Left lobe of liver (tissue), 2 donors: ENCODE measurements at regions not wholly inside any gene's neighbourhood (a gene's known extent, or its start where the extent isn't known, plus 50 kb on each side); places are given as distances from the start of the nearest gene placed in this dataset.
"Not testable (repeated sequence)": the region's sequence is repeated elsewhere in the genome, so short reads cannot be mapped to it uniquely, and the experiment has no call there.

Source experiments
- ATAC-seq: fragments of 200-7000 bp; cut with Tn5 transposase; one replicate; pipeline ENCODE4 v1.9.1; 2020; ENCODE audit warnings: mild to moderate bottlenecking, moderate library complexity
- DNase-seq: peaks from one replicate; pipeline ENCODE4 v3.0.0-alpha.2; 2020; ENCODE audit warnings: low spot score
- donor health status: DM: no; HTN: no; CAD: no; lungs with moderate emphysema.
- donor health status: DM: no; HTN: yes; CAD: no.

DNA sequence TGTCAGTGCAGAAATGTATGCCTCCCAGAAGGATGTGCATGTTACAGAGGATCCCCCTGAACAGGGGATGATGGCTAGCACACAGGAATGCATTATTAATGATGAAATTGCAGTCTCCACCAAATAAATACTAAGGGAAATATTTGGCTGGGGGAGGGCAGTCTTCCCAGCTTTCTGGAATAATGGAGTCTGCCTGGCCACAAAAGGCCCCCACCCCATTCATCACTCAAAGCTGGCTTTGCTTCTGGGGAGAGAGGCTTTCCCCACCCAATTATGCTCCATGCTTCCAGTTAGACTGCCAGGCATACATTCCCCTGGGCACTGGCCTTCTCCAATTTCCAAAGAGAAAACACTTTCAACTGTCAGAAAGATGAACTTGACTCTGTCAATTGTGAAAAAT lies 302.7 kb downstream of the SIPA1L2 start:
- DNase-seq (no peak), ATAC-seq (no peak)

DNA sequence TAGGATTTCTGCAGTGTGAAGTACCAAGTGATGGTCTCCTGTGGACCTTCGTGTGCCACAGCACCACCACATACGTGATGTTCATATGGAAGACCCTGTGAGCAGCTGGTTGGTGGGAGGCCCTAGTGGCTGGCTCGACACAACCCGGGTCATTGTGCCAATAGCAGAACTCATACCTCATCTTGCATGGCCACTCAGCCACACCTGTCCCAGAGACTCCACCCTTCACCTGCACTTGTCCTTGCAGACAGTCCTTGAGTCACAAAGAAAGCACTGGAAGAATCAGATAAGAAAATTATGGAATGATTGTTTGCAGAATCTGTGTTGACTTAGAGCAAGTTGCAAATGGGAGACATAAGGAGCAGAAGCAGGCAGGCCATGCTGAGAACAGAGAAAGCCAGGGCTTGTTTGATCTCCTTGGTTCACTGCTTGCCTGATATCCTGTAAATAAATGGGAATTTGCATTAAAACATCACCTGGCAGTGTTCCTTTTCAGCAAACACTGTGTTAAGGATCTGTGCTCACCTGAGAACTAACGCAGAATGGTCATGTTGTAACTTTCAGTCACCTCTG lies 307.7 kb downstream of the SIPA1L2 start:
- DNase-seq (no peak), ATAC-seq (no peak)

DNA sequence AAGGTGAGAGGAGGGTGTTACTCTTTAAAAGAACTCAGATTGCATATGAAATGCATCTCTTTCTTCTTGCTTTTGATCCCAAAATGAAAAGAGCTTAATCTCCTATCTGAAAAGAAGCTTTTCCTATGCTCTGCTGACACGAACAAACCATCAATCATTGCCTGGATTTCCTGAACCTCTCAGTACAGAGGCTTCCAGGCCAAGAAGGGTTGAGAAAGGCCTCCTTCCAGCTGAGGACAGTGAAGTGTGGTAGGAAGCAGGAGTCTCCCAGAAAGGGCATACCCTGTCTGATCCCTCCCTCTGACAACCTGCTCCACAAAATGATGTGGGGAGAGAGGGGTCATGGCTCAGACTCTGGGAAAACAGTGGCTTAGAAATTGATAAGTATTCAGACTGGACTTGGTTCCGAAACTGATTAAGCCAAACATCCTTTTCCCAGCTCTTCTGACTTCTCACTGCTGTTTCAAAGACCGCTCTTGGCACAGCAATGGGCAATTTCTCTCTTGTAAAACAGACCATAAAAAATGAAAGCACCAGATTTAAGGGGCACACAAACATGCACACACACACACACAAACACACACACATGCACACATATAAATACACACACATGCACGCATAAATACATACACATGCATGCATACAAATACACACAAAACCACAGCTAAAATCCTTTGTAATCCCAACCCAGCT lies 310.3 kb downstream of the SIPA1L2 start:
- DNase-seq = no peak
- ATAC-seq = no peak

DNA sequence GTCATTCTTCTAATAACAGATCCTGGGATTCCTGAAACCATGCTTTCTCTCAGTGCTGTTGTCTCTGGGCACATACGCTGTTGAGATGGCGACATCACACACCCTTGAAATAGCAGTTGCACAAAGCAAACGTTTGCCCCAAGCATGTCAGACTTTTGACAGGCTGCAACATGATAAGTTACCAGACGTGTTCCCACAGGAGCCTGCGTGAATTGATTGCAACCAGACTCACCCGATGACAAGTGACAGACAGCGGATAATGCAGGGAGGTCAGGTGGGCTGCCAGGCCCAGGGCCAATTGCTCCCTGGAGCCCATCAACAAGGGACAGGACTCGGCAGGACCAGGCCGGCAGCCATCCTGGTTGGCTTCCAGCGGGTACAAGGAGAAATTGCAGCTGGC lies 310.9 kb downstream of the SIPA1L2 start:
- no peak for DNase-seq
- no peak for ATAC-seq

GRCh38 chr1:232318143-232318542 lies 311.8 kb downstream of the SIPA1L2 start:
- DNase-seq (no peak), ATAC-seq (no peak)

GRCh38 chr1:232317350-232317749 lies 312.6 kb downstream of the SIPA1L2 start:
- ATAC-seq (no peak), DNase-seq (no peak)

DNA sequence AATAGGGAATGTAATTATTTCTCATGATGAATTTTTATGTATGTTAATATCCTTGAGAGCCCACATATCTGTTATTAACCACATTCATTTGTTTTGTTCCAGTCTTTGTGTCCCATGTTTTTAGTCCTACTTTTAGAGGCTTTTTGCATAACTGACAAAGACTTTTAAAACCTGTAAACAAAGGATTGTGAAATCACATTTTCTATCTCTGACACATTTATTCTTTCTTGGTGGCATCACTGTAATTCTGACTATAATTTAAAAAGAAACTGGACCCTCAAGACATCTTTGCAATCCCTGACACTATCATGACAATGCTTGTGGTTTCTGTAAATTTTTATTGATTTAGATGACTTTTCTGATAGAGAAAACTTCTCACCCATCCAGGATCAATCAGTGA lies 313.1 kb downstream of the SIPA1L2 start:
- ATAC-seq (no peak), DNase-seq (no peak)

DNA sequence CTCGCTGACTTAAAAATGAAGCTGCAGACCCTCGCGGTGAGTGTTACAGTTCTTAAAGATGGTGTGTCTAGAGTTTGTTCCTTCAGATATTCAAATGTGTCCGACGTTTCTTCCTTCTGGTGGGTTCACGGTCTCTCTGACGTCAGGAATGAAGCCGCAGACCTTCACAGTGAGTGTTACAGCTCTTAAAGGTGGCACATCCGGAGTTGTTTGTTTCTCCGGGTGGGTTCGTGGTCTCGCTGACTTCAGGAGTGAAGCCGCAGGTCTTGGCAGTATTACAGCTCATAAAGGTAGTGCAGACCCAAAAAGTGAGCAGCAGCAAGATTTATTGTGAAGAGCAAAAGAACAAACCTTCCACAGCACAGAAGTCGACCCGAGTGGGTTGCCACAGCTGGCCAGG lies 316.1 kb downstream of the SIPA1L2 start:
- DNase-seq, ATAC-seq: not testable (repeated sequence)

DNA sequence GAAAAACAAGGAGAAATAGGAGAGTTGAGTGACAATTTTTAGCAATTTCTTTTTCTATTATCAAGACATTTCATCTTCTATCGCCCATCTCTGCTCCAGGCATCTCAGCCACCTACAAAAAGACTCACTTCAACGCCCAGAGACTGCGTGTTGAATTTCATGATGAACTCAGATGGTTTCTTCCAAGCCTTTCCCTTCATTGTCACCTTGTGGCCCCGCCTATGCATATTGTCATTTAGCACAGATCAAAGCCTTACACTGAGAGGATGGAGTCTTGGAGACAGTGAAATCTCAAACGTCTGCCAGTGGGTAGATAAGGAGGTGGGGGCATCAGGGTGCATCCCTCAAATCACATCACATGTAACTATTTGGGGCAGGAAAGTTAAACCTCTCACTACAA lies 319.4 kb downstream of the SIPA1L2 start:
- no peak for DNase-seq
- ATAC-seq = no peak

- ATAC-seq (no peak), DNase-seq (no peak)
Measured at GRCh38 chr1:232308616-232309015, 321.3 kb downstream of the SIPA1L2 start.

- DNase-seq (no peak), ATAC-seq (no peak)
Measured at GRCh38 chr1:232307296-232308017, 322.5 kb downstream of the SIPA1L2 start.

DNA sequence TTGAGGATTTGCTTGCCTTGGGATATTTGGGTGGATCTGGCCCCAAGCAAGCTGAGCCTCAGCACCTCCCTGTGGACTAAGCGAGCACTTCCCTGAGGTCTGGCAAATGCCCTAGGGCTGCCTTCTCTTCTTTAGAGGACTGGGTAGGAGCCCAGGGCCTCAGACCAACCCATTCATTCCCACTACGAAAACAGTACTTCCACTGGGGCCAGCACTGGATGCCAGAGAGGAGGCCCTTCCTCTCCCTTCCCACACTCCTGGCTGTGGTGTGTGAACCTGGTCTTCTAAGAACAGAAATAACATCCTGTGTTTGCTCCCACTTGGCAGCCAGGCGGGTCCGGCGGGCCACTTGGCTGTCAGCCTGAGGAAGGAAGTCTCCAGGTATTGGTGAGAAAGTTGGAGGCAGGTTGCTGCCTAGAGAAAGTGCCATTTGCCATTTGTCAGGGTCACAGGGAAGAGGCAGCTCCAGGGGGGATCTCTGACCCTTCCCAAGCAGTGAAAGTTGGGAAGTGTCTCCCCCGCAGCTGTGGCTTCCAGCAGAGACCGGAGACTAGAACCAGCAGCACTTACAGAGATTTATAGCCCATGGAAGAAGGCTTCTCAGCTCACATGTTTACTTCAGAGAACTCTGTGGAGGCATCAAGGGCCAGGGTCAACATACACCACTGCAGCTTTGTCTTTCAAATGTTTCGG lies 323.5 kb downstream of the SIPA1L2 start:
- ATAC-seq (no peak), DNase-seq (no peak)

DNA sequence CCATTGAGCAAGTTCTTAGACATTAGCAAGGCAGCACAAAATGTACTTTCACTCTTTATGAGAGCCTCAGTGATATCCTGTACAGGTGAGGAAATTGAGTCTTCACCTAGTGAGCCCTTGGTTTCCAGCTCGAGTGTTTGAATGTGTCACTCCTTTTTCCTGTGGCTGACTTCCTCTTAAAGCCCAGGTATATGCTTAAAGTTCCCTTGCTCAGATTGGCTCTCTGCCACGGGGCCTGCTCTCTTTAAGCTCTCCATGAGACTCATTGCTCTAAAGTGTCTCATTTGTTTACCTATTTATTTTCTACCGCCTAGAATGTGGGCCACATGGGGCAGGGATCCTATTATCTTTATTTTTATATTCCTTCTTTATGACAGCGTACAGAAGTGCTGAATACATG lies 324.9 kb downstream of the SIPA1L2 start:
- no peak for ATAC-seq
- no peak for DNase-seq

GRCh38 chr1:232303222-232303620 lies 326.7 kb downstream of the SIPA1L2 start:
- DNase-seq (no peak), ATAC-seq (no peak)

DNA sequence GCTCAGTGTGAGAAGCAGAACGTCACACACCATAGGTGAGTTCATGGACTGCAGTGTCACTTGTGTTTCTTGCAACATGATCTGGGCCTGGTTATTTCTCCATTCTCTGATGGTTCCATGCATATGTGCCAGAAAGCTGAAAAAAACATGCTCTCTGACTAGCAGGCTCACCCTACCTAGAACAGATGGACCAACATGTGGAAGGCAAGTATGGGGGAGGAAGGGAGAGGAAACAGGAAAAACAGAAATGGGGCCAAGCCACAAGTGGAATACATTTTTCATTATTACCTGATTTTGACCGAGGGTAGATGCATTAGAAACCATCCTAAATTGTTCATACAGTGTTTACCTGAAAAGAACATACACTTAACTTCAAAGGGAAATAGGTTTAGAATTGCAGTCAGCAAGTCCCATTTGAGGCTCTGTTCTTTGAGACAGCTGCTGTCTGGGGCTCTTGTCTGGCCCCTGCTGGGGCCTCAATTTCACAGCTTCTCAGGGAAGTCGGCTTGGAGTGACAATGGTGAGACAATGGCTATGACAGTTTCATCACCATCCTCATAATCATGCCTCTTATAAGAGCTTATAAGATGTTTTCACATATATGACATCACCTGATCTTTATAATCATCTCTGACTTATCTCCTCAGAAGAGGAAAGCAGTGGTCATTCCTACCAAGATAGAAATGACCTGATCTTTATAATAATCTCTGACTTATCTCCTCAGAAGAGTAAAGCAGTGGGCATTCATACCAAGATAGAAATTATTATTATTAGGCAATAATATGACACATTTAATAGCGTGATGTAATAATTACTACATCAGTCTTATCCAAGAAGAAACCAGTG lies 327.3 kb downstream of the SIPA1L2 start:
- ATAC-seq (no peak), DNase-seq (no peak)

DNA sequence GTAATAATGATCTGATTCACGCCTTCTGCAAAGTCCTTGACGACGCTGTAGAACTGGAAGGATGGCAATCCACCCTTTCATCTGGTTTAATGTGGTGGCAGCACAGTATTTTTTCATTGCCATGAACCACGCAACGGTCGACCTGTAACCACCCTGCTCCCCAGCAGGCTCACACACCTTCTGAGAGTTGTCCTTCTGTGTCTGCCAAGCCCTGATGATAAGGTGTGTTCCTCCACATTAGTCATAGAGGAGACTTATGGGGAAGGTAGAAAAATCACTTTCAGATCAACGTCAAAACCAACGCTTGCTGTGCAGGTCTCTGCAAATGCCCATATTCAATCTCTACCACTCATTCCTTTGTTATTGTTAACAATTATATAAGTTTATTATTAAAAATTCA lies 328.7 kb downstream of the SIPA1L2 start:
- no peak for DNase-seq
- no peak for ATAC-seq

GRCh38 chr1:232300466-232300865 lies 329.5 kb downstream of the SIPA1L2 start:
- ATAC-seq (no peak), DNase-seq (no peak)

- ATAC-seq (no peak), DNase-seq (no peak)
Measured at GRCh38 chr1:232296461-232296860, 333.5 kb downstream of the SIPA1L2 start.

DNA sequence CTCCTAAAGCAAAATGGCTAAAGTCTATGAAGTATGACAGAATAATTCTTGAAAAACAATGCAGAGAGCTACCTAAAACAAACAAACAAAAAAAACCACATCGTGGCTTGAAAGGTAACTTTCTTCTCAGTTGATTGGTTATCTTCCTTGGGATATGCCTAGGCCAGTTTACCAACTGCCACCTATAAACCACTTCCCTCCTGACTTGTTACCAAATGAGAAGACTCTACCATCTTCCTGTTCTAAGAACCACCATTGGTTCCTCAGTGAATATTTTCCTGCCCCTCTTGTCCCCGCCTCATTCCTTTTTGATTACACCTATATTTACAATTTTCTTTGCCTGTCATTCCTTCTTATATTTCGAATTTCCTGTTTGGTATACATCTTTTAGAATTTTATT lies 336.6 kb downstream of the SIPA1L2 start:
- no peak for DNase-seq
- no peak for ATAC-seq

DNA sequence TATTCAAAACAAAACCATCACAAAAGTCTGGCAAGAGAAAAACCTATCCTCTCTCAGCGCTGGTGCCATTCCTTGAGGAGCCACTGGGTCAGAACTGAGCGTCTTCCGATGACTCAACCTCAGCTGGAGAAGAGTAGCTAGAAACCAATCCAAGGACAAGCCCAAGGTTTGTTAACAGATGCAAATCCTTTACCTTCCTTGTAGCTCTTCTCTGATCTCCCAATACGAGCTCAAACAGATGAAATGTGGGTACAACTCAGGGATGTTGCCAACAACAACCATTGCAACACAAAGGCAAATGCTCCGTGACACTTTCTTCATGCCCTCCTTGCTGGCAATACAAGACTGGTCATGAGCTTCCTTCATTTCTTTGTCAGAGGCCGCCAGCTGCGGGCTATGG lies 337.1 kb downstream of the SIPA1L2 start:
- no peak for DNase-seq
- no peak for ATAC-seq

DNA sequence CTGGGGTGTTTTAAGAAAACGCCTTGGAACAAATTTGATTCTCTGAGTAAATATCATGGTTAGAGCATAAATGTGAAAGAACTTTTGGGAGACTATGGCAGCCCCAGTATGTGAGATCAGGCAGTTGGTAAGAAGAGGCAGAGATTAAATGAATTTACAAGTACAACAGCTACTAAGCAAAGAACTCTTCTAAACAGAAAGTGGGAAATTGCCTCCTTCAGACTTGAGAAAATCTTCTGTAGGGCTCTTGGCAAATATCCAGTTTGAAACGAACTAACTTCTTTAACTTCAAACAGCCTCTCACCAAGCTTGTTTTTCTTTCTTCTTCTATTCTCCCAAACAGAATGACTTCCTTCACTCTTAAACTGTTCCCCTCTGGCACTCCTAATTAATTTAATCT lies 337.7 kb downstream of the SIPA1L2 start:
- no peak for ATAC-seq
- DNase-seq = no peak
